ENCODE measurements at regions not wholly inside any gene's neighbourhood (a gene's known extent, or its start where the extent isn't known, plus 50 kb on each side); places are given as distances from the start of the nearest gene placed in this dataset.

DNA sequence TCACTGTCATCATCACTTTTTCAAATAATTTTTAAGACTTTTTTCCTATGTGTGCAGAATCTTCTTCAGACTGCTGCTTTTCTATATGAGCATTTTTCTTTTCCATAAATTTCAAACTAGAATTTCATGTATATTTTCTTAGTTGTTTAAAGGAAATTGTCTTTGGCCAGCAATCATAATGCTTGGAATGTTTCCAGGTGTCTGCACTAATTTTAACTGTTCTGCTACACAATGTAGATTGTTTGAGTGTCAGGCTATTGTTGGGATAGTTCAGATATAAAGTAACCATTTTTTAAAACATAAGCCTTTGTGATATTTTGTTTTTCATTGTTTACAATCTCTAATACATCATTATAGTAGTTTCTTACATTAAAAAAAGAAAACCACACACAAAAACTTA is 1418.5 kb downstream of the EFNB2 start:
- no peak for DNase-seq
- H3K4me3 Mint-ChIP-seq = no peak overlapping the region
- H3K27ac Mint-ChIP-seq = no peak overlapping the region
- H3K27me3 Mint-ChIP-seq (ENCODE audit: insufficient read depth) = peaks cover 3% of the 10 kb centered on the region; the same call in 1 of the 2 replicates
- H3K9me3 Mint-ChIP-seq = peaks cover 20% of the 10 kb centered on the region
- no peaks in the 10 kb centered on the region; the same call in 1 of the 2 replicates for H3K4me1 Mint-ChIP-seq (ENCODE audit: low read depth)
- TF ChIP-seq, protein P1, sequence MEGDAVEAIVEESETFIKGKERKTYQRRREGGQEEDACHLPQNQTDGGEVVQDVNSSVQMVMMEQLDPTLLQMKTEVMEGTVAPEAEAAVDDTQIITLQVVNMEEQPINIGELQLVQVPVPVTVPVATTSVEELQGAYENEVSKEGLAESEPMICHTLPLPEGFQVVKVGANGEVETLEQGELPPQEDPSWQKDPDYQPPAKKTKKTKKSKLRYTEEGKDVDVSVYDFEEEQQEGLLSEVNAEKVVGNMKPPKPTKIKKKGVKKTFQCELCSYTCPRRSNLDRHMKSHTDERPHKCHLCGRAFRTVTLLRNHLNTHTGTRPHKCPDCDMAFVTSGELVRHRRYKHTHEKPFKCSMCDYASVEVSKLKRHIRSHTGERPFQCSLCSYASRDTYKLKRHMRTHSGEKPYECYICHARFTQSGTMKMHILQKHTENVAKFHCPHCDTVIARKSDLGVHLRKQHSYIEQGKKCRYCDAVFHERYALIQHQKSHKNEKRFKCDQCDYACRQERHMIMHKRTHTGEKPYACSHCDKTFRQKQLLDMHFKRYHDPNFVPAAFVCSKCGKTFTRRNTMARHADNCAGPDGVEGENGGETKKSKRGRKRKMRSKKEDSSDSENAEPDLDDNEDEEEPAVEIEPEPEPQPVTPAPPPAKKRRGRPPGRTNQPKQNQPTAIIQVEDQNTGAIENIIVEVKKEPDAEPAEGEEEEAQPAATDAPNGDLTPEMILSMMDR (IDR thresholded peaks at IDR 0.05) = no peak
- peaks cover 7% of the 10 kb centered on the region; the same call in 1 of the 2 replicates for H3K36me3 Mint-ChIP-seq (ENCODE audit: low read depth)

DNA sequence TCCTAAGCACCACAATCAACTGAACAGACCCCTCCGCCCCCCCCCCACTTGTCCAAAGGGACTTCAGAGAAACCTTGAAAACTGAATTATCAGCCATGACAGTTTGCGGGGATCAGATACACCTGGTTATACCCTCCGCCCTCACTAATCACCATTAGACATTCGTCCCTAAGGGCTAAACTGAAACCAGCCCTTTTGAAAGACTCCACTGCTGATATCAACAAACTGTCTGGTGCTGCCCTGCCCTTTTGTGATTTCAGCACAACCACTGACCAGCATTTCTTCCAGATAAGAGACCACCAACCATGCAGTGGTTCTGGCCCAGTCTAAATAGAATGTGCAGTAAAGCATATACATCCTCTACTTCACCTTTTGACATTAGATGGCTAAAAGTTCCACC is 1422.9 kb downstream of the EFNB2 start:
- DNase-seq = no peak
- H3K9me3 Mint-ChIP-seq = peaks cover 12% of the 10 kb centered on the region
- no peaks in the 10 kb centered on the region; the same call in 1 of the 2 replicates for H3K36me3 Mint-ChIP-seq (ENCODE audit: low read depth)
- H3K27ac Mint-ChIP-seq = no peak overlapping the region
- no peaks in the 10 kb centered on the region; the same call in 1 of the 2 replicates for H3K4me1 Mint-ChIP-seq (ENCODE audit: low read depth)
- no peaks in the 10 kb centered on the region for H3K27me3 Mint-ChIP-seq (ENCODE audit: insufficient read depth)
- H3K4me3 Mint-ChIP-seq = no peak overlapping the region; the same call in 1 of the 2 replicates
- TF ChIP-seq, protein P1 (IDR thresholded peaks at IDR 0.05) = no peak

DNA sequence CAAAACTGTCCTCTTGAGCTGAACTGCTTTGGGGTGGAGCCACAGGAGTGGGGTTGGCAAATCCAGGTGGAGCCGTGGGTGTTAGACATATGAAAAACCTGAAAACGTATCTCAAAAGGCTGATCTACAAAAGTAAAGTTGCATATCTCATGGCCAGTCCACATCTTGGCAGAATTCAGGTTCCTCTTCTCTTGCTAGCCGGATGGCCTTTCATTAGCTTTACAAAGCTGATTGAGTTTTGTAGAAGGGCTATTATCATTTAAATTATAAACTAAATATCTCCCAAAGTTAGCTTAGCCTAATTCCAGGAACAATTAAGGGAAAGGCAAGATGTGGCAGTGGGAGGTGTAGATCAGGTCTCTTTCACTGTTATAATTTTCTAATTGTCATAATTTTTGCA is 1427.7 kb downstream of the EFNB2 start:
- no peak for DNase-seq
- TF ChIP-seq, protein P1 (IDR thresholded peaks at IDR 0.05) = no peak
- H3K27ac Mint-ChIP-seq = no peak overlapping the region

DNA sequence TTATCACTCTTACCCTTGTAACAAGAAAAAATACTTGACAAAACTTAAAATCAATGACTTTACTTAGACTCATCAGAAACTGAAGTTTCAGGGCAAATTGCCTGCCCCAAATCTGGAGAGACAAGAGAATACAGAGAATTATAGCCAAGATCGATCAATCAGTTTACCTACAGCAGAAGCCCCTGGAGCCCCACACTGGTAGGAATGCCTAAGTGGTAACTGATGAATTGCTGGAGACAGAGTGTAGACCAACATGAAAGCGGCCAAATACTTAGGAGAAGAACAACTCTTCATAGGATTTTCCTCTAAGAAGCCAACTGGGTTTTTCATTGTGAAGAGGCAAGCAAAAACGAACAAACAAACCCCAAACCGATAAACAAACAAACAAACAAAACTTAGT is 1430.0 kb downstream of the EFNB2 start:
- no peak for DNase-seq
- no peak overlapping the region for H3K4me3 Mint-ChIP-seq
- TF ChIP-seq, protein P1 (IDR thresholded peaks at IDR 0.05) = no peak
- peaks cover 4% of the 10 kb centered on the region; the same call in 1 of the 2 replicates for H3K9me3 Mint-ChIP-seq
- no peak overlapping the region for H3K27ac Mint-ChIP-seq
- no peaks in the 10 kb centered on the region; the same call in 1 of the 2 replicates for H3K36me3 Mint-ChIP-seq (ENCODE audit: low read depth)
- no peaks in the 10 kb centered on the region for H3K4me1 Mint-ChIP-seq (ENCODE audit: low read depth)
- no peaks in the 10 kb centered on the region for H3K27me3 Mint-ChIP-seq (ENCODE audit: insufficient read depth)

More for the DNA sequence above, 1427.7 kb downstream of the EFNB2 start:
- Mint-ChIP-seq H3K4me1 (ENCODE audit: low read depth) (no peaks in the 10 kb centered on the region; the same call in 1 of the 2 replicates), H3K4me3 (no peak overlapping the region), H3K36me3 (ENCODE audit: low read depth) (no peaks in the 10 kb centered on the region; the same call in 1 of the 2 replicates), H3K9me3 (peaks cover 4% of the 10 kb centered on the region; the same call in 1 of the 2 replicates), H3K27me3 (ENCODE audit: insufficient read depth) (no peaks in the 10 kb centered on the region)

- peaks cover 10% of the 10 kb centered on the region; the same call in 1 of the 2 replicates for H3K4me1 Mint-ChIP-seq (ENCODE audit: low read depth)
- TF ChIP-seq, protein P1 (IDR thresholded peaks at IDR 0.05) = no peak
- no peaks in the 10 kb centered on the region; the same call in 1 of the 2 replicates for H3K36me3 Mint-ChIP-seq (ENCODE audit: low read depth)
- no peak for DNase-seq
- H3K27me3 Mint-ChIP-seq (ENCODE audit: insufficient read depth) = peaks cover 3% of the 10 kb centered on the region
- H3K9me3 Mint-ChIP-seq = peaks cover 9% of the 10 kb centered on the region
- H3K27ac Mint-ChIP-seq = no peak overlapping the region
- no peak overlapping the region for H3K4me3 Mint-ChIP-seq
Observed at GRCh38 chr13:105097521-105097920, 1437.9 kb downstream of the EFNB2 start.
